ENCODE measurements at regions not wholly inside any gene's neighbourhood (a gene's known extent, or its start where the extent isn't known, plus 50 kb on each side); places are given as distances from the start of the nearest gene placed in this dataset.

DNA sequence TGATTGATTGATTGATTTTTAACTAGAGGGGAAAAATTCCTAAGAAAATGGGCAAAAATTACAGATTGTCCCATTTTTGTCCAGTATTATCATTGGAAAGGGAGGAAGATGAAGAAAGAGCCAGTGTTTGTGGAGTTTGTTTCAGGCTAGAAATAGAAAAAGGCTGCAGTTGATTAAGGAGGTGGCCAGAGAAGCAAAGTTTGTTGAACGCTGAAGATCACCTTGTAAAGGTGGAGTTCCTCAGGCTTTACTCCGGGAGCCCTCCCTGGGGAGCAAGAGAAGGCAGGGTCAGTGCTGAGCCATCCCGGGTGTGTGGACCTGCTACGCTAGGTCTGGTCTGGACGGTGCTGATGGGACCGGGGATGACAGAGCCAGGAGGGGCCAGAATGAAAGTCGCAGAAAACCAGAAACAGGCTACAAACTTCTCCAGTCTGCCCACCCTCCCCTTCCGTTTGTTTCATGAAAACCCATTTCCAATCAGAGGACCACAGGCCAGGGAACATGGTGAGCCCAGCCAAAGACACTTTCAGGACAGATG, 222.6 kb upstream of the FOXF1 start:
- TF ChIP-seq, protein P1, sequence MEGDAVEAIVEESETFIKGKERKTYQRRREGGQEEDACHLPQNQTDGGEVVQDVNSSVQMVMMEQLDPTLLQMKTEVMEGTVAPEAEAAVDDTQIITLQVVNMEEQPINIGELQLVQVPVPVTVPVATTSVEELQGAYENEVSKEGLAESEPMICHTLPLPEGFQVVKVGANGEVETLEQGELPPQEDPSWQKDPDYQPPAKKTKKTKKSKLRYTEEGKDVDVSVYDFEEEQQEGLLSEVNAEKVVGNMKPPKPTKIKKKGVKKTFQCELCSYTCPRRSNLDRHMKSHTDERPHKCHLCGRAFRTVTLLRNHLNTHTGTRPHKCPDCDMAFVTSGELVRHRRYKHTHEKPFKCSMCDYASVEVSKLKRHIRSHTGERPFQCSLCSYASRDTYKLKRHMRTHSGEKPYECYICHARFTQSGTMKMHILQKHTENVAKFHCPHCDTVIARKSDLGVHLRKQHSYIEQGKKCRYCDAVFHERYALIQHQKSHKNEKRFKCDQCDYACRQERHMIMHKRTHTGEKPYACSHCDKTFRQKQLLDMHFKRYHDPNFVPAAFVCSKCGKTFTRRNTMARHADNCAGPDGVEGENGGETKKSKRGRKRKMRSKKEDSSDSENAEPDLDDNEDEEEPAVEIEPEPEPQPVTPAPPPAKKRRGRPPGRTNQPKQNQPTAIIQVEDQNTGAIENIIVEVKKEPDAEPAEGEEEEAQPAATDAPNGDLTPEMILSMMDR (IDR thresholded peaks at IDR 0.05) = no peak
- TF ChIP-seq POLR2A (IDR thresholded peaks at IDR 0.05) = no peak
